Testis (tissue), 2 donors: ENCODE measurements at regions not wholly inside any gene's neighbourhood (a gene's known extent, or its start where the extent isn't known, plus 50 kb on each side); places are given as distances from the start of the nearest gene placed in this dataset.

Source experiments
- DNase-seq: peaks from one replicate; pipeline ENCODE4 v3.0.0-alpha.2; 2019
- H3K27ac ChIP-seq, 2 donors: fragments of 200-600 bp; sonication (generic); one replicate each; pipeline ENCODE4 v1.5.1; 2019
- H3K27me3 ChIP-seq: fragments of 200-600 bp; sonication (generic); one replicate; pipeline ENCODE4 v1.5.1; 2019
- H3K36me3 ChIP-seq: fragments of 200-600 bp; sonication (generic); one replicate; pipeline ENCODE4 v1.5.1; 2017; ENCODE audit warnings: low read depth; ENCODE audit errors: missing control alignments
- H3K4me1 ChIP-seq: fragments of 200-600 bp; sonication (generic); one replicate; pipeline ENCODE4 v1.5.1; 2019
- H3K4me3 ChIP-seq, 2 donors: fragments of 200-600 bp; sonication (generic); one replicate each; pipeline ENCODE4 v1.5.1; 2017 to 2019
- H3K9me3 ChIP-seq: fragments of 200-600 bp; sonication (generic); one replicate; pipeline ENCODE4 v1.5.1; 2017
- POLR2A ChIP-seq: fragments of 450-650 bp; IDR thresholded peaks from one replicate; pipeline ENCODE4 v1.6.1; 2017; ENCODE audit warnings: antibody characterized with exemption, mild to moderate bottlenecking, moderate library complexity
- WGBS, 2 donors: methylation state at CpG; one replicate each; pipeline ENCODE4 v1.1.5; 2018; 5-methylcytosine and 5-hydroxymethylcytosine counted together
- intact Hi-C: fragments of 100-400 bp; cut with DNase I; formaldehyde crosslinking; loops from one replicate; pipeline ENCODE4 v1.15.1; 2023; ENCODE audit warnings: low total_unique reads
- TF ChIP-seq, protein P1 (sequence below), 3 experiments: fragments of 450-650 bp in 2 of 3; fragments of 200-600 bp in 1 of 3; sonication (generic) in 1 of 3; IDR thresholded peaks; one replicate each; pipeline ENCODE4 v1.5.1; 2016 to 2019; ENCODE audit warnings: antibody characterized with exemption in 3 of 3, mild to moderate bottlenecking in 2 of 3, moderate library complexity in 1 of 3

GRCh38 chr5:117638581-117638980 lies 1064.0 kb upstream of the SEMA6A start:
- H3K36me3 ChIP-seq, result no peaks in the 10 kb centered on the region
- H3K9me3 ChIP-seq, result no peaks in the 10 kb centered on the region
- H3K27me3 ChIP-seq, result no peaks in the 10 kb centered on the region
- H3K4me3 ChIP-seq, result no peak overlapping the region
- no peak overlapping the region for H3K27ac ChIP-seq
- H3K4me1 ChIP-seq, result no peaks in the 10 kb centered on the region
- TF ChIP-seq POLR2A, result no peak
- TF ChIP-seq, protein P1, sequence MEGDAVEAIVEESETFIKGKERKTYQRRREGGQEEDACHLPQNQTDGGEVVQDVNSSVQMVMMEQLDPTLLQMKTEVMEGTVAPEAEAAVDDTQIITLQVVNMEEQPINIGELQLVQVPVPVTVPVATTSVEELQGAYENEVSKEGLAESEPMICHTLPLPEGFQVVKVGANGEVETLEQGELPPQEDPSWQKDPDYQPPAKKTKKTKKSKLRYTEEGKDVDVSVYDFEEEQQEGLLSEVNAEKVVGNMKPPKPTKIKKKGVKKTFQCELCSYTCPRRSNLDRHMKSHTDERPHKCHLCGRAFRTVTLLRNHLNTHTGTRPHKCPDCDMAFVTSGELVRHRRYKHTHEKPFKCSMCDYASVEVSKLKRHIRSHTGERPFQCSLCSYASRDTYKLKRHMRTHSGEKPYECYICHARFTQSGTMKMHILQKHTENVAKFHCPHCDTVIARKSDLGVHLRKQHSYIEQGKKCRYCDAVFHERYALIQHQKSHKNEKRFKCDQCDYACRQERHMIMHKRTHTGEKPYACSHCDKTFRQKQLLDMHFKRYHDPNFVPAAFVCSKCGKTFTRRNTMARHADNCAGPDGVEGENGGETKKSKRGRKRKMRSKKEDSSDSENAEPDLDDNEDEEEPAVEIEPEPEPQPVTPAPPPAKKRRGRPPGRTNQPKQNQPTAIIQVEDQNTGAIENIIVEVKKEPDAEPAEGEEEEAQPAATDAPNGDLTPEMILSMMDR (IDR thresholded peaks at IDR 0.05), result no peak
- intact Hi-C loops, result no loop called here
- DNase-seq, result no peak
- 63 to 91% methylated on average over 2 of the region's 2 CpGs for WGBS, 2 donors

GRCh38 chr5:117633093-117633492 lies 1058.5 kb upstream of the SEMA6A start:
- Histone ChIP-seq H3K27ac (no peak overlapping the region), H3K4me1 (no peaks in the 10 kb centered on the region), H3K9me3 (peaks cover 3% of the 10 kb centered on the region), H3K27me3 (no peaks in the 10 kb centered on the region), H3K4me3 (no peak overlapping the region), H3K36me3 (no peaks in the 10 kb centered on the region)
- no peak for DNase-seq
- TF ChIP-seq, protein P1 (IDR thresholded peaks at IDR 0.05), result no peak
- no peak for TF ChIP-seq POLR2A
- intact Hi-C loops, result no loop called here
- 90 to 97% methylated on average over 5 of the region's 5 CpGs for WGBS, 2 donors

DNA sequence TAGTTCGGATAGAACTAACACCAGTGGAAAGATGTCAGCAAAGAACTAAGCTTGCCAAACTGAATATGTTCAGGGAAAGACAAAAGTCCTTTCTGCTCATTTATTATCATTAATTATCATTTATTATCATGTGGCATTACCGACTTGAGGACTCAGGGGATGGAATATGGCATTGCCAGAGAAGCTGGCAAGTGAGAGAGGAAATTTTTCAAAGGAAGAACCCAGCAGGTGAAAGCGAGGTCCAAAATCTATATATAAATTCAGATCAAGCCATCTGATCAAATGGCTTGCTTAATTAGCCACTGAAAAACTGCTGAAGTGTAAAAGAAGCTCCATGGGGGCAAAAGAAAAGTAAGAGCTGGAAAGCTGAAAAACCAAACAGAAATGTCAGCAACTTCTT lies 1049.6 kb upstream of the SEMA6A start:
- Histone ChIP-seq H3K27me3 (no peaks in the 10 kb centered on the region), H3K36me3 (no peaks in the 10 kb centered on the region), H3K4me1 (no peaks in the 10 kb centered on the region), H3K4me3 (no peak overlapping the region), H3K27ac (no peak overlapping the region), H3K9me3 (no peaks in the 10 kb centered on the region)
- WGBS, 2 donors, result 87 to 91% methylated on average over 3 of the region's 3 CpGs
- TF ChIP-seq, protein P1 (IDR thresholded peaks at IDR 0.05), result no peak
- TF ChIP-seq POLR2A, result no peak
- no peak for DNase-seq
- intact Hi-C loops, result no loop called here

DNA sequence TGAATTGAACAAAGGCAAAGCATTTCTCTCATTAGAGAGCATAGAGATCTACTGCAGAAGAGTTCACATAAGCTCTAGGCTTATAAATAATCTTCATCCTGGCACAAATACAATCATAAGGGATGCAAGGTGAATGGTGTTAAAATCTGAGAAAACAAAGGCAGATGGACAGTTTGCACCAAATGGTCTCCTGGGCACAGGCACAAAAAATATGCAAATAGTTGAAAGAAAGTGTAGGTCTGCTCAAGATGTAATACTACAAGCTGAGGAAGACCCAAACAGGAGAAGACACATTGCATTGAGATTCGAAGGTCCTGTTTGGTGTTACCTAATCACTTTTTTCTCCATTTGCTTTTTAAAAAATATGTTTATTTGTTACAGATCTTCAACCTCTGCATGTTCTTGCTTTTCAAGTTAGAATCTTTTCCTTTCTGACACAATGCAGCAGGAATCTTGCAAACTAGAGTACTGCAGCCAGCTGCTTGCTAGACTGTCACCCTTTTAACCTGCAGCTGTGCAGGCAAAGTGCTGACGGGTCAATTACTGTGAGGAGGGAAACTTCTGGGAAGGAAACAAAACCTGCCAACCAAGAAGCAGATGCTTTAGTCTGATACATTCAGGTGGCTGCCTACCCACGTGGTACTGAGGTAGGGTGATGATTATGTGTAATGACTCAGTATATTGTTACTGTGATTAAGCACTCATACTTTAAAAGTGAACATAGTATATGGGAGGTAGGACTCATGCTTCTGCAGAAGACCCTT lies 1048.6 kb upstream of the SEMA6A start:
- no peak overlapping the region for H3K27ac ChIP-seq
- no peaks in the 10 kb centered on the region for H3K27me3 ChIP-seq
- H3K36me3 ChIP-seq, result no peaks in the 10 kb centered on the region
- no peaks in the 10 kb centered on the region for H3K4me1 ChIP-seq
- 29 to 35% methylated on average over 3 of the region's 3 CpGs for WGBS, 2 donors
- TF ChIP-seq POLR2A, result no peak
- TF ChIP-seq, protein P1 (IDR thresholded peaks at IDR 0.05), result no peak
- DNase-seq, result peak; percentile 14
- intact Hi-C loops, result no loop called here
- H3K9me3 ChIP-seq, result no peaks in the 10 kb centered on the region
- no peak overlapping the region for H3K4me3 ChIP-seq

- 91 to 95% methylated on average over 1 of the region's 1 CpG for WGBS, 2 donors
- Histone ChIP-seq H3K4me1 (no peaks in the 10 kb centered on the region), H3K27me3 (no peaks in the 10 kb centered on the region), H3K36me3 (no peaks in the 10 kb centered on the region), H3K4me3 (no peak overlapping the region), H3K27ac (no peak overlapping the region), H3K9me3 (no peaks in the 10 kb centered on the region)
- no peak for TF ChIP-seq POLR2A
- TF ChIP-seq, protein P1 (IDR thresholded peaks at IDR 0.05), result no peak
- intact Hi-C loops, result no loop called here
- no peak for DNase-seq
These were observed 1047.3 kb upstream of the SEMA6A start for GRCh38 chr5:117621921-117622320.
